GM19035 (cell line): ENCODE measurements at regions not wholly inside any gene's neighbourhood (a gene's known extent, or its start where the extent isn't known, plus 50 kb on each side); places are given as distances from the start of the nearest gene placed in this dataset.
"Not testable (repeated sequence)": the region's sequence is repeated elsewhere in the genome, so short reads cannot be mapped to it uniquely, and the experiment has no call there.

Source experiments
- ATAC-seq: cut with Tn5 transposase; IDR thresholded peaks from one replicate; pipeline ENCODE4 v1.9.1; 2021; ENCODE audit not compliant: unreplicated experiment

GRCh38 chr7:85897967-85898366, 711.1 kb upstream of the SEMA3D start:
- ATAC-seq, result no peak

DNA sequence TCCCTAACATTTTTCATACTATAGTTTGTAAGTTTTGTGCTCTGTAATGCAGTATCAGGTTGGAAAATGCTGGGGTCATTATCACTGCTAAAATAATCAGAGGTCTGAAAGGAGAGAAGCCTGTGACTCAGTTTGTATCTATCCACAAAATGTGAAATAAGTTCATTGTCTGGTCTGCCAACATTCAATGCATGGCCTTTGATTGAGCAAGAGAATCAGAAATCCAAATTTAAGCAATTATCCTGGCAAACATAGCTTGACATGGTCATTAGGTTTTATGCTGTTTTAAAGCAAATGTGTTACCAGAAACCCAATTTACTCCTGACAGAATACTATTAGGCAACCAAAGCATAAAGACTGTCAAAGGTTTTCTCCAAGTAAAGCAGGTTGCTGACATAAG, 709.7 kb upstream of the SEMA3D start:
- ATAC-seq, result no peak

GRCh38 chr7:85895835-85896234, 709.0 kb upstream of the SEMA3D start:
- no peak for ATAC-seq

DNA sequence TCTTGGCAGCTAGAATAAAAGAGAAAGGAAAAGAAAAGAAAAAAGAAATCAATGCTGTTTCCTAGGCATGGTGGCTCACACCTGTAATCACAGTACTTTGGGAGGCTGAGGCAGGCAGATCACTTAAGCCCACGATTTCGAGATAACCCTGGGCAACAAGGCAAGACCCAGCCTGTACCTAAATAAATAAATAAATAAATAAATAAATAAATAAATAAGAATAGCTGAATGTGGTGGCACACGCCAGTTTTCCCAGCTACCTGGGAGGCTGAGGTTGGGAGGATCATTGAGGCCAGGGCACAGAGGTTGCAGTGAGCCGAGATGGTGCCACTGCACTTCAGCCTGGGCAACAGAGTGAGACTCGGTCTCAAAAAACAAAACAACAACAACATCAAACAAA, 705.0 kb upstream of the SEMA3D start:
- ATAC-seq, result not testable (repeated sequence)

GRCh38 chr7:85890244-85890811, 703.5 kb upstream of the SEMA3D start:
- ATAC-seq, result peak; percentile 88

GRCh38 chr7:85887133-85887532, 700.3 kb upstream of the SEMA3D start:
- no peak for ATAC-seq

GRCh38 chr7:85882335-85882734, 695.5 kb upstream of the SEMA3D start:
- no peak for ATAC-seq

DNA sequence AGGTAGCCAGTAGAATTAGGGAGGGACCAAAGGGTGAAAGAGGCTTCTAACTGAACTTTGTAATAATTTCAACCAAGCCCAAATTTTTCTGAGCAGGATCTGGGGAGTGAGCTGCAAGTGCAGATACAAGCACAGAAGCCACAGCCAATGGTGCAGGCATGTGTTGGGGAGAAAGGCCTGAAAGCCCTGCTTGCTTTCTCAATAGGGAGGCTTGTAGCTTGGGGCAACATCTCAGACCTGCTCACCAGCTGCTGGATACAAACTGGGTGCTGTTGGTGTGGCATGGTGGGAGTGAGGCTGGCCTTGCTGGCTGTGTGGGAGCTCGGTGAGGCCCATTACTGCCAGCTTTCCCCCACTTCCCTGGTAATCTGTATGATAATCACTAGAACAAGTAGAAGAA, 688.5 kb upstream of the SEMA3D start:
- no peak for ATAC-seq

DNA sequence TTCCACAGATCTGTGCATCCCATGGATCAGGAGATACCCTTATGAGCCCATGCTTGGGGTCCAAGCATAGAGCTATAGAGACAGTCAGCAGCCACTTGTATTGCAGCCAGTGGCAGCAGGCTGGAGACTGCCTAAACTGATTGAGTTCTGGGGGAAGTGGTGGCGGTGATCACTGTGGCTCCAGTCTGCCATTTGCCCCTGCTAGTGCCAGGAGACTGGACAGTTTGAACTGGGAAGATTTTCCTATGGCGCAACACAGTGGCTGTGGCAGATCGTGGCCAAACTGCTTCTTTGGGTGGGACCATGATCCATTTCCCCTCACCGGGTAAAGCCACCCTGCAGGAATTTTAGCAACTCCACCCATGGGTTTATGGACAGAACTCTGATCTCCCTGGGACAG, 679.7 kb upstream of the SEMA3D start:
- no peak for ATAC-seq

DNA sequence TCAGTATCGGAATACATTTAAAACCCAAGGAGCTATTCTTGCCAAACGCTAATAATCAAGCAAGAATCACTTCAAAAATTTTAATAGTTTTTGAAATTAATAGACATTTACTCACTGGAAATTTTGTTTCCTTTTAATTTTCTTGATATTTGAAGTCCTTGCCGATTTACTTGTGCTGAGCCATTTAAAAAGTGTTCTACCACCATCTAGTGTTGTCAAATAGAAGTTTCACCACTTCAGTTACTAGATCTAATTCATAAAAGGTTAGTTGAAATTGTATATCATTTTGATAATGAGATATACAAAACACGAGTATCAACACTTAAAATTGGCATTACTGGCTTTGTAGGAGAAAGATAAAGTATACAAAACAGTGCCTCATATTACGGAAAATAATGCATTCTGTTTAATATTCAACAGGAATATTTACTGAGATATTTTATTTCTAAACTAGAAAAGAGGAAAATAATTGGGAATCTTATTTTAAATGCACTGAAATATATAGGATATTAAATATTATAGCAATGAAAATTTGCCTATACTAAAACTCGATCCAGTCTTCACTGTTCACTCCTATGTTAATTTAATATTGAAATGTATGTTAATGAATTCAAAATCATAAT, 664.8 kb upstream of the SEMA3D start:
- ATAC-seq, result no peak

DNA sequence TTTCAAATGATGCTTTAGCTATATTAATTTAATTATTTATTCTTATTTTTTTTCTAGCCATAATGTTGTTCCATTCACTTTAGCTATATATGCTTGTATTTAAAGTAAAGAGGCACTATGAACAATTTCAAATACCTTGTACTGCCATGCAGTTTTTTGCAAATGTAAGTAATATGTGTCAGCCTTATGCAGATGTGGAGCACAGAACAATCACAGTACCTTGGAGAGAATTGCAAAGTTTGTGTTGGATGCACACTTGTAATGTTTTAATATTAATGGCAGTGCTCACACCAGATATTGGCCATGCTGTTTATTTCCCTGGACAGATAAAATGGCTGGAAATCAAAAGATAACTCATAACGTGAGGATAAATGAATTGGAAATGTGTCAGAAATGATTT, 663.5 kb upstream of the SEMA3D start:
- ATAC-seq, result no peak

GRCh38 chr7:85840554-85840953, 653.7 kb upstream of the SEMA3D start:
- no peak for ATAC-seq

DNA sequence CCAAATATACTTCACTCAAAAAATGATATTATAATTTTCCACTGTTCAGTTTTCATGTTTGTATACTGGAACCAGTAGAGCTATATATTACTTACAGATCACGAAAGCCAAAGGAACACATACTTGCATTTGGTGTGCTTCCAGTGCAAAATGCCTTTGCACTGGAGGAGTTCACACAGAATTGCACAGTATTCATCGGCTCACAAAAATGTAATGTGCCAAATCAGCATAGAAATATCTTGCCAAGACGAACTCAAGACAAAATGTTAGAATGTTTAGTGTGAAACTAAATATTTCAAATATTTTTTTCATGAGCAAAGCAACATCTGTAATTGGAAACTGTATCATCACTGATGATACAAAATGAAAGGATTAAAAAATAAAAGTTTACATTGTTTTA, 646.2 kb upstream of the SEMA3D start:
- no peak for ATAC-seq

GRCh38 chr7:85830982-85831381, 644.1 kb upstream of the SEMA3D start:
- no peak for ATAC-seq

DNA sequence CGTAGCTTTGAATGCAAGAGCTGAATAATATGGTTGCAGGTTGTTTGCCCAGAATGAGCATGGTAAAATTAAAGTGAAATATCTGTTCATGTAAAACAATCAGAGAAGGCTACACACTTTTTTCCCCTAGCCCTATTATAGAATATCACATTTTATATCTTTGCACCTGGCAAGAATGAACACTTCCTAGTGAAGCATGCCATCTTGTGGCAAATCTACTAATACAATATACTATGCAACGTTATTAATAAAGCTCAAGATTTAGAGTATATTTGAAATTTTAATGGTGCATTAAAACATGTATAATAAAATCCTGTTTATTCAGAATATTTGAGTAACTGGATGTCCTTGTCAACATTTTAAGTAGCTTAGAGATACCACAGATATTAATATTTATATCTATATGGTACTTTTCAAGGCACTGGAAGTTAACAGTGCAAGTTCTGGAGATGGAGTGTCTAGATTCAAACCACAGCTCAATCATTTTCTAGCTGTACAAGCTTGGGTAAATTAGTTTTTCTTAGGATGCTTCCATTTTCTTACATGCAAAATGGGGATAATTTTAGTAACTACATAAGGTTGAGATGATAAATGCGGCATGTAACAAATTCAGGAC, 643.1 kb upstream of the SEMA3D start:
- ATAC-seq, result no peak

DNA sequence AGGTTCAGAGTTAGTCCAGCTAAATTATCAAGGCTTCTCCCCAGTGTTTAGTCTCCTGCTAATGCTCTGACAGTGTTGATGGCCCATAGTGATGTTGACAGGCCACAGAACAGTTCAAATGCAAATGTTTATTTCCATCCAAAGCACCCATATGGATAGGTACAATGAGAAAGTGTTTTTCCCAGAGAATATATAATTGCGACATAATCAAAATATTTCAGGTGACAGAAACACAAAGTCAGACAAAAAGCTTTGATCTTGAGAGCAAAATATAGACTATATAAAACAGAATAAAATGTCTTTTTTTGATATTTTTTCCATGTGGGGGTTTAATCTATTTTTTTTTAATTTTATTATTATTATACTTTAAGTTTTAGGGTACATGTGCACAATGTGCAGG, 642.3 kb upstream of the SEMA3D start:
- no peak for ATAC-seq

- ATAC-seq, result no peak
Measured at GRCh38 chr7:85828614-85829013, 641.8 kb upstream of the SEMA3D start.

DNA sequence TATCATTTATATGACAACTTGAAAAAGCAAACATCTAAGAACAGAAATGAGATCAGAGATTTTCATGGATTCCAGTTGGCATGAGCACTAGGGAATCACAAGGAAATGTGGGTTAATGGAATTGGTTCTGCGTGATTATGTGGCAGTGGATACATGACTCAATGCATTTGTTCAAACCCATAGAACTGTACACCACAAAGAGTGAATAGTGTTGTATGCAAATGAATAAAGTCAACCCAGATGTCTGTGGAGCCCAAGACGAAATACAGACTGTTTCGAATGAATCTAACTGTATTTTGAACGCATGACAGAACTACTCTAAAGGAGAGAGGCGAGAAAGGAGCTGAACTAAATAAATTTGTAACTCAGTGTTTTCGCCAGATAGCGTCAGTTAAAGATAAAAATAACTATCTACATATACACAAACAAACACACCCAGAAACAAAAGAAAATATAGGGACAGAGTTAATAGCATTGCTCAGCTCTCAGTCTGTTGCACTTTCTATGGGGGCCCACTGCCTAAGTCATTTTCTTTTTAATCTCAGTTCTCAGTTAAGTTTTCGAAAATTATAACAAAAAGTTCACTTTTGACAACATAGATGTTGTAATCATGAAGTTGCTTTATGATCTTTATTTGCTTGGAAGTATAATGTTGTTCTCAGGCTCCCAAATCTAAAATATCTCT, 636.7 kb upstream of the SEMA3D start:
- no peak for ATAC-seq

GRCh38 chr7:85821926-85822325, 635.1 kb upstream of the SEMA3D start:
- no peak for ATAC-seq

- no peak for ATAC-seq
Measured at GRCh38 chr7:85820702-85821443, 634.0 kb upstream of the SEMA3D start.

DNA sequence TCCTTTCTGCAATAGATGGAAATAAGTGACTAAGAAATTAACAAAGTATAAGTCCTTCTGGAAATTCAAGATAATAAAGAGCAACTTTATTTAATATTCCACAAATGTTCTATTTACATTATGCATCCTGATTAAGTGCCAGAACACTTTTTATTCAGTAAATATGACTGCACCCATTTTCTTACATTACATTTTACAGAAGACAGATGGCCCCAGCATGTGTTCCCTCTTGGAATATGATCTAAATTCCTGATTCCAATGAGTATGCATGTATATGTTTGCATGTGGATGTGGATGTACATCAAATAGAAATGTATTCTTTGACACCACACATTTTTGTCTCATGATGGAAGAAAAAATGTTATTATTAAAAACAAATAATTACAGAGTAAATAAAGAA, 628.7 kb upstream of the SEMA3D start:
- ATAC-seq, result no peak

DNA sequence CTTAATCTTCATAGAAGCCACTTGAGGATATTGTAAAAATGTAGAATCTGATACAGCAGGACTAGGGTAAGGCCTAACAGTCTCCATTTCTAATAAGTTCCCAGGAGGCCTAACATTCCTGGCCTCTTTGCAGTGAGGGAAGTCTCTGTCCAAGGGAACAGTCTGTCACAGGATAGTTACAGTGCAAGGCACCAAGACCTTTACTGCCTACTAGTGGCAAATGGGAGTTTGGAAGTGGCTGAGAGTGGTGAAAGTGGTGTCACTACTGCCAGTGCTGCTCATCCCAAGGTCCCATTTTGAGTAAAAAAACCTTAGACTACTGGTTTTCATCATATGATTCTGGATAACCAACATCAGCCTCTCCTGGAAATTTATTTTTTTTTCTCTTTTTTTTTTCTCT, 619.5 kb upstream of the SEMA3D start:
- ATAC-seq, result no peak
